ENCODE measurements at regions not wholly inside any gene's neighbourhood (a gene's known extent, or its start where the extent isn't known, plus 50 kb on each side); places are given as distances from the start of the nearest gene placed in this dataset.
"Not testable (repeated sequence)": the region's sequence is repeated elsewhere in the genome, so short reads cannot be mapped to it uniquely, and the experiment has no call there.

DNA sequence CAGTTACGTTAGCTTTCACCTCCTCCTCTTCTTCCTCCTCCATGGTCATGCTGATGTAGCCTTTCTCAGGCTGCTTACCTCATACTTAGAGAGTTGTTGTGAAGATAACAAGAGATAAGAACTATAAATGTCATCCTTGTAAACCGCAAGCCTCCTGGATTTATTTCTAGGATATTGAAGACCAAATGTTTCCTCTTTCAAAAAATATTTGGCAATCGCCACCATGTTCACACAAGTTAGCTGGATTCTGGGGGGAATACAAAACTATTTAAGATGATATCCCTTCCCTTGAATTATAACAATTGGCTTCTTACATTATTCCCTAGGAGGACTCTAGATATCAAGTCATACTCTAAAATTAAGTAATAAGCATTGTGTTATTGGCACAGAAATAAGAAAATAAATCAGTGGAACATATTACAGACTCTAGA is 99.8 kb upstream of the PLEKHG1 start:
- H4K20me1 ChIP-seq (ENCODE audit: control insufficient read depth, extremely low read depth, insufficient read depth, low read length), result no peaks in the 10 kb centered on the region
- H3K4me3 ChIP-seq (ENCODE audit: control insufficient read depth in 2 of 3, extremely low read depth in 1 of 3, insufficient read depth in 2 of 3, low read depth in 1 of 3, low read length in 3 of 3), result no peak overlapping the region
- dilution Hi-C loops (cut with MboI; ENCODE audit: extremely low pct_ligation_motif_present, low sequenced_read_pairs), result no loop called here
- no peak overlapping the region for H3K9ac ChIP-seq (ENCODE audit: control insufficient read depth, extremely low read depth, insufficient read depth, low read length)
- no peaks in the 10 kb centered on the region for H3K27me3 ChIP-seq (ENCODE audit: control insufficient read depth, extremely low read depth, insufficient read depth, low read length)
- DNase-seq (ENCODE audit: low read depth, low spot score) (no peak), FAIRE-seq (no peak)
- no peaks in the 10 kb centered on the region for H3K4me1 ChIP-seq (ENCODE audit: control insufficient read depth, extremely low read depth, insufficient read depth, low read length)
- H3K79me2 ChIP-seq (ENCODE audit: control insufficient read depth, insufficient read depth, low read length), result no peaks in the 10 kb centered on the region
- H3K4me2 ChIP-seq (ENCODE audit: control insufficient read depth, extremely low read depth, insufficient read depth, low read depth, low read length), result no peak overlapping the region
- H3K9me1 ChIP-seq (ENCODE audit: control insufficient read depth, extremely low read depth, insufficient read depth, low read length), result no peaks in the 10 kb centered on the region
- H3K9me3 ChIP-seq (ENCODE audit: control insufficient read depth, low read depth, low read length), result no peaks in the 10 kb centered on the region
- no peaks in the 10 kb centered on the region for H3K36me3 ChIP-seq (ENCODE audit: control insufficient read depth in 2 of 2, extremely low read depth in 1 of 2, insufficient read depth in 2 of 2, low read length in 2 of 2)
- TF ChIP-seq, protein P1, sequence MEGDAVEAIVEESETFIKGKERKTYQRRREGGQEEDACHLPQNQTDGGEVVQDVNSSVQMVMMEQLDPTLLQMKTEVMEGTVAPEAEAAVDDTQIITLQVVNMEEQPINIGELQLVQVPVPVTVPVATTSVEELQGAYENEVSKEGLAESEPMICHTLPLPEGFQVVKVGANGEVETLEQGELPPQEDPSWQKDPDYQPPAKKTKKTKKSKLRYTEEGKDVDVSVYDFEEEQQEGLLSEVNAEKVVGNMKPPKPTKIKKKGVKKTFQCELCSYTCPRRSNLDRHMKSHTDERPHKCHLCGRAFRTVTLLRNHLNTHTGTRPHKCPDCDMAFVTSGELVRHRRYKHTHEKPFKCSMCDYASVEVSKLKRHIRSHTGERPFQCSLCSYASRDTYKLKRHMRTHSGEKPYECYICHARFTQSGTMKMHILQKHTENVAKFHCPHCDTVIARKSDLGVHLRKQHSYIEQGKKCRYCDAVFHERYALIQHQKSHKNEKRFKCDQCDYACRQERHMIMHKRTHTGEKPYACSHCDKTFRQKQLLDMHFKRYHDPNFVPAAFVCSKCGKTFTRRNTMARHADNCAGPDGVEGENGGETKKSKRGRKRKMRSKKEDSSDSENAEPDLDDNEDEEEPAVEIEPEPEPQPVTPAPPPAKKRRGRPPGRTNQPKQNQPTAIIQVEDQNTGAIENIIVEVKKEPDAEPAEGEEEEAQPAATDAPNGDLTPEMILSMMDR (optimal IDR thresholded peaks at IDR 0.05 in 1 of 3, IDR thresholded peaks at IDR 0.05 in 1 of 3, conservative IDR thresholded peaks at IDR 0.05 in 1 of 3; ENCODE audit: extremely low read depth in 1 of 3, insufficient read depth in 2 of 3, low read length in 3 of 3), result no peak
- TF ChIP-seq EZH2 (IDR thresholded peaks at IDR 0.05; ENCODE audit: low read length), result no peak
- H3K27ac ChIP-seq (ENCODE audit: control insufficient read depth, insufficient read depth, low read length), result no peak overlapping the region
- H2AFZ ChIP-seq (ENCODE audit: control insufficient read depth, low read length), result no peak overlapping the region

DNA sequence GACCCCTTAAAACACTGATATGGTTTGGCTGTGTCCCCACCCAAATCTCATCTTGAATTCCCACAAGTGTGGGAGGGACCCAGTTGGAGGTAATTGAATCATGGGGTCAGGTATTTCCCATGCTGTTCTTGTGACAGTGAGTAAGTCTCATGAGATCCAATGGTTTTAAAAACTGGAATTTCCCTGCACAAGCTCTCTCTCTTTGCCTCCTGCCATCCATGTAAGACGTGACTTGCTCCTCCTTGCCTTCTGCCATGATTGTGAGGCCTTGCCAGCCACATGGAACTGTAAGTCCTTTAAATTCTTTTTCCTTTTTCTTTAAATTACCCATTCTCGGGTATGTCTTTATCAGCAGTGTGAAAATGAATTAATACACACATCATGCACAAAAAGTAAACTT is 99.1 kb upstream of the PLEKHG1 start:
- FAIRE-seq; H3K36me3 ChIP-seq (ENCODE audit: control insufficient read depth in 2 of 2, extremely low read depth in 1 of 2, insufficient read depth in 2 of 2, low read length in 2 of 2); H3K9me3 ChIP-seq (ENCODE audit: control insufficient read depth, low read depth, low read length); dilution Hi-C loops (cut with MboI; ENCODE audit: extremely low pct_ligation_motif_present, low sequenced_read_pairs); H4K20me1 ChIP-seq (ENCODE audit: control insufficient read depth, extremely low read depth, insufficient read depth, low read length); DNase-seq (ENCODE audit: low read depth, low spot score); H3K9me1 ChIP-seq (ENCODE audit: control insufficient read depth, extremely low read depth, insufficient read depth, low read length); H3K4me1 ChIP-seq (ENCODE audit: control insufficient read depth, extremely low read depth, insufficient read depth, low read length); H3K4me2 ChIP-seq (ENCODE audit: control insufficient read depth, extremely low read depth, insufficient read depth, low read depth, low read length); H3K9ac ChIP-seq (ENCODE audit: control insufficient read depth, extremely low read depth, insufficient read depth, low read length); H3K4me3 ChIP-seq (ENCODE audit: control insufficient read depth in 2 of 3, extremely low read depth in 1 of 3, insufficient read depth in 2 of 3, low read depth in 1 of 3, low read length in 3 of 3); H2AFZ ChIP-seq (ENCODE audit: control insufficient read depth, low read length); H3K79me2 ChIP-seq (ENCODE audit: control insufficient read depth, insufficient read depth, low read length); H3K27me3 ChIP-seq (ENCODE audit: control insufficient read depth, extremely low read depth, insufficient read depth, low read length); H3K27ac ChIP-seq (ENCODE audit: control insufficient read depth, insufficient read depth, low read length): not testable (repeated sequence)

DNA sequence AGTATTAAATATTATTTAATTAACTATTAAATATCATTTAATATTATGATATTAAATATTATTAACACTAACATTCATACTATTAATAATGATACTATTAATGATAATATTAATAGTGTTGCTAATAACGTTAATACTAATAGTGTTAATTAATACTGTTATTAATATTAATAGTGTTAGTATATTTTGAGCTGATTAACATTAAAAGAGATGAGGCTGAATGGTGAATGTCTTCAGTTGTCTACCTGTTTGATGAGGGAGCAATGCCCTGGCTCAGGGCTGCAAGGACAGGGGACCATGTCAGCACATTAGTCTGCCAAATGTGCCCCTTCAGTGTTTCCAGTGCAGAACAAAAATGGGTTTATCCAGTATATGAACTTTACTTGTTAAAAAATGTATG is 96.6 kb upstream of the PLEKHG1 start:
- H3K27me3 ChIP-seq (ENCODE audit: control insufficient read depth, extremely low read depth, insufficient read depth, low read length), result no peaks in the 10 kb centered on the region
- no peaks in the 10 kb centered on the region for H3K4me1 ChIP-seq (ENCODE audit: control insufficient read depth, extremely low read depth, insufficient read depth, low read length)
- H4K20me1 ChIP-seq (ENCODE audit: control insufficient read depth, extremely low read depth, insufficient read depth, low read length), result no peaks in the 10 kb centered on the region
- no peaks in the 10 kb centered on the region for H3K9me1 ChIP-seq (ENCODE audit: control insufficient read depth, extremely low read depth, insufficient read depth, low read length)
- no peak overlapping the region for H3K9ac ChIP-seq (ENCODE audit: control insufficient read depth, extremely low read depth, insufficient read depth, low read length)
- H3K36me3 ChIP-seq (ENCODE audit: control insufficient read depth in 2 of 2, extremely low read depth in 1 of 2, insufficient read depth in 2 of 2, low read length in 2 of 2), result no peaks in the 10 kb centered on the region
- H3K4me3 ChIP-seq (ENCODE audit: control insufficient read depth in 2 of 3, extremely low read depth in 1 of 3, insufficient read depth in 2 of 3, low read depth in 1 of 3, low read length in 3 of 3), result no peak overlapping the region
- H3K79me2 ChIP-seq (ENCODE audit: control insufficient read depth, insufficient read depth, low read length), result no peaks in the 10 kb centered on the region
- H3K4me2 ChIP-seq (ENCODE audit: control insufficient read depth, extremely low read depth, insufficient read depth, low read depth, low read length), result no peak overlapping the region
- no peak for DNase-seq (ENCODE audit: low read depth, low spot score)
- H3K27ac ChIP-seq (ENCODE audit: control insufficient read depth, insufficient read depth, low read length), result no peak overlapping the region
- dilution Hi-C loops (cut with MboI; ENCODE audit: extremely low pct_ligation_motif_present, low sequenced_read_pairs), result no loop called here
- TF ChIP-seq EZH2 (IDR thresholded peaks at IDR 0.05; ENCODE audit: low read length), result no peak
- TF ChIP-seq, protein P1 (optimal IDR thresholded peaks at IDR 0.05 in 1 of 3, IDR thresholded peaks at IDR 0.05 in 1 of 3, conservative IDR thresholded peaks at IDR 0.05 in 1 of 3; ENCODE audit: extremely low read depth in 1 of 3, insufficient read depth in 2 of 3, low read length in 3 of 3), result no peak
- H3K9me3 ChIP-seq (ENCODE audit: control insufficient read depth, low read depth, low read length), result no peaks in the 10 kb centered on the region
- H2AFZ ChIP-seq (ENCODE audit: control insufficient read depth, low read length), result no peak overlapping the region
- FAIRE-seq, result no peak

Measured in keratinocyte (primary cell).